GM18508 (cell line): ENCODE measurements at regions not wholly inside any gene's neighbourhood (a gene's known extent, or its start where the extent isn't known, plus 50 kb on each side); places are given as distances from the start of the nearest gene placed in this dataset.
A peak's percentile ranks its signal among the peaks of the same experiment; 100 is the strongest.

ENCODE experiments used
- ATAC-seq: cut with Tn5 transposase; IDR thresholded peaks from one replicate; pipeline ENCODE4 v1.9.1; 2021; ENCODE audit warnings: moderate number of reproducible peaks; ENCODE audit not compliant: insufficient read depth, unreplicated experiment

- ATAC-seq, result no peak
Measured at GRCh38 chr1:219478811-219479210, 134.1 kb downstream of the ZC3H11B start.

GRCh38 chr1:219477861-219478260 lies 135.0 kb downstream of the ZC3H11B start:
- no peak for ATAC-seq

GRCh38 chr1:219476716-219477115 lies 136.2 kb downstream of the ZC3H11B start:
- ATAC-seq, result peak; percentile 35

- peak; percentile 89 for ATAC-seq
Measured at GRCh38 chr1:219476116-219476515, 136.8 kb downstream of the ZC3H11B start.

DNA sequence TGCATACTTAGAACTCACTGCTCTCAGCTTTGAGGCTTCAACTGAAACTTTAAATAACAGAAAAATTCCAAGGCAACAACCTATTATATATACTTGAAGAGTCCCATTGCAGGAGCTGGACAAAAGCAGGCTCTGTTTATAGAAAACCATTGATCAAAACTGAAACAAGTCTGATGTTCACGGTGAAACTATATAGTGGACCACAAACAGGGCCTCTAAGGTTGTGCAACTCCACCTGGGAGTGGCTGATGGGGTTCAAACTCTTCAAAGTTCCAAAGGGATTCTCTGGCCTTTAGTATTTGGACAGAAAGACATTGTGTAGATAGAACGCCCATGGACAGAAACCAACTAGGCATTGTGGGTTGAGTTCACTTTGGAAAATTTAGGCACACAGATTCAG lies 140.3 kb downstream of the ZC3H11B start:
- ATAC-seq, result no peak

- no peak for ATAC-seq
Measured at GRCh38 chr1:219467524-219467923, 145.4 kb downstream of the ZC3H11B start.

GRCh38 chr1:219466766-219467165 lies 146.1 kb downstream of the ZC3H11B start:
- no peak for ATAC-seq

GRCh38 chr1:219465212-219466093 lies 147.5 kb downstream of the ZC3H11B start:
- peak; percentile 60 for ATAC-seq

GRCh38 chr1:219463636-219464035 lies 149.3 kb downstream of the ZC3H11B start:
- ATAC-seq, result no peak

- no peak for ATAC-seq
Measured at GRCh38 chr1:219461981-219462400, 150.9 kb downstream of the ZC3H11B start.

- ATAC-seq, result peak; percentile 56
Measured at GRCh38 chr1:219460896-219461815, 151.7 kb downstream of the ZC3H11B start.

DNA sequence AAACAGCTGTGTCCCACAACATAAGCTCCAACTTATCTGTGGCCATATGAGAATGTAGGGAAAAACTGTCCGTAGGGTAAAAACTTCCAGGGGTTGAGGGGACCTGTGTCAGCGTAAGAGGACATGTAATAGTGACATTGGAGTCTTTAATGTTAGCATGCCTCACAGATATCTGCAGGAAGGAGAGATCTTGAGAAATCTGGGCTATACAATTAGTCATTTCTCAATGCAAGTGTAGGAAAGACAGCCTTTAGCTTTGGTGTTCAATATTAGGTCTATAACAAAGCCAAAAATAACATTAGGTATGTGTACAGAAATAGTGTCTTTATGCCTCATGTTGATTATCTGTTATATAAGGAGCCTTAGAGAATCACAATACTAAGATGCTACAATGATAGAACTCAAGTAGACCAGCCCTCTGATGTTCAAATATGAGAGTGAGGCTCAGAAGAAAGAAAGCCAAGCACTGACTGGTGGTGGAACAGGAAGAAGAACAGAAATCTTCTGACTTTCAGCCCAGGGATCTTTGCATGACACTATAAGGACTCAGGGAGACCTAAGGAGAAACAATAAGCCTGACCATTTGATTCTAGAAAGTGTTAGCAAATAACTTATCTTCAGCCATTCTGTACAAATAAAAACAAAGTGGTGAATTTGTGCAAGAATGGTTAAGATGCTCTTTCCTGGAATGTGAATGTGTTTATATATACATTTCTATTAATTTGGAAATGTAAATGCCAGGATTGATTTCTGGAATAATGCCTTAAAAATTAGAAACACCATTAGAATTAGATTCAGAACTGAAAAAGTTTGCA lies 152.6 kb downstream of the ZC3H11B start:
- no peak for ATAC-seq

- no peak for ATAC-seq
Measured at GRCh38 chr1:219459351-219460080, 153.4 kb downstream of the ZC3H11B start.

GRCh38 chr1:219446288-219446687 lies 166.6 kb downstream of the ZC3H11B start:
- ATAC-seq, result no peak

DNA sequence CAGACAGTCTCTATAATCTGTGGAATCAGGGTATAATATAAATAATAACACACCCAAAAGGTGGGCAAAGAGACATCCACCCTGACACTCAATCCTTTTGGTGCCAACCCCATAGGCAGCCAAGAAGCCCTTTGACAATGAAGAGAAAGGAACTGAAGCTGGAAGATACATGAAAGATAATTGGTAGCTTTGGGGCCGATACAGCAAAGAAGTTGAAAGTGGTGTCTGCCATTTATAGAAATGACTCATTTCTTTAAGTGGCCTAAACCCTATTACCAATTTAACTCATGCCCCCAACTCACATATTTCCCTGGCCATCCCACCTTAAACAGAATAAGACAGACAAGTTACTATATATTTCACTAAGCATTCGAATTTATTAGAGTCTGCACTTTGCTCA lies 167.0 kb downstream of the ZC3H11B start:
- ATAC-seq, result no peak

GRCh38 chr1:219444474-219444873 lies 168.4 kb downstream of the ZC3H11B start:
- ATAC-seq, result no peak

DNA sequence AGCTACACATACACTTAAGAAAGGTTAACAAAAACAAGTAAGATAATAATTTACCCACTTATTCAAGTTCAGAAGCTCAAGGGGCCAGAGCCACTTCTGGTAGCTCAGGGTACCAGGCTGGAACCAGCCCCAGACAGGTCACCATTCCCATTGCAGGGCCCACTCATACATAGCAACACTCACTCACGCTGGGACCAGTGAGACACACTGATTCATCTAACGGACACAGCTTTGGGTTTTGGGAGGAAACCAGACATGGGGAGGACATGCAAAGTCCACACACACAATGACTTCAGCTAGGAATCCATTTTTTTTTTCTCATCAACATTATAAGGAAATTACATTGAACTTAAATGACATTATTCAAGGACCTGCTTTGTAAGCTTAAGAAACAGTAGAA lies 169.1 kb downstream of the ZC3H11B start:
- ATAC-seq, result no peak

DNA sequence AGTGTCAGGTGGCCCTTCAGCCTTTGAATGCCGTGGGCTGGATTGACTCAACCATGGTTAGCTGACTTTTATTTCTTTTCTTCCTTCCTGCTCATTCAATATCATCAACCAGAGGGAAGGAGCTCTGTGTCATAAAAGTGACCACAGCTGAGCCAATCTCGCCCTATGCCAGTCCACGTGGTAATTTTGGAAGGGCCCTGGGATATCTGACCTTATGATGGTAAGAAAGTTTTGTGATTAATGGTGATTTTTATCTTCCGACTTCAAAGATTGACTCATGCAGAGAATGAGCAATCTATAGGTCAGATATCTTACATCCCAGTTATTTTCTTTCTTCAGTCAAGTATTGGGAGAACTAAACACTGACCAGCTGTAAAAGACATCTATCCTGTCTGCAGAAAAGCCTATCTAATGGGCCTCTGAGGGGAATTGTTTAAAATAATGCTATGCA lies 170.3 kb downstream of the ZC3H11B start:
- ATAC-seq, result no peak

GRCh38 chr1:219441884-219442283 lies 171.0 kb downstream of the ZC3H11B start:
- ATAC-seq, result no peak

DNA sequence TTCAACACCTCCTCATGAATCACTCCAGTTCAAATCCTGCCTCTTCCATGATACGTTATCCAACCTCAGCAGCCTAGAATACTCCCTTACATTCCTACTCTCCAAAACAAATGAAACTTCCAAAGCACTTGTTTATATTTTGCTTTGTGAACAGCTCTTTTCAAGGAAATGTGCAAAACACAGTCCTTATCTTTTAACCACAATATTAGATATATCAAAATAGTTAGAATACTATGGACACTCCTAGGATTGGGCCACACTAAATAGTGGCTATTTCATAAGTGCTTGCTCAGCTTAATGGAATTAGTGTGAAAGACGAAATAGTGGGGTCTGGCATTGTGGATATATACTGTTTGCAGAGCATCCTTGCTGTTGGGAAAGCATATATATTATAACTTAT lies 173.5 kb downstream of the ZC3H11B start:
- ATAC-seq, result no peak
